K562 (cell line): ENCODE measurements at regions not wholly inside any gene's neighbourhood (a gene's known extent, or its start where the extent isn't known, plus 50 kb on each side); places are given as distances from the start of the nearest gene placed in this dataset.

Experiments used
- ATF7 ChIP-seq: fragments of 450-650 bp; IDR thresholded peaks from 2 replicates; pipeline ENCODE4 v1.7.1; 2014; ENCODE audit warnings: mild to moderate bottlenecking, moderate library complexity
- BRF1 ChIP-seq: IDR thresholded peaks from 3 replicates; pipeline ENCODE4 v1.6.1; 2011; ENCODE audit warnings: borderline replicate concordance, mild to moderate bottlenecking; ENCODE audit not compliant: insufficient read length; ENCODE audit errors: extremely low read depth
- CREBBP ChIP-seq: IDR thresholded peaks from one replicate; pipeline ENCODE4 v1.6.1; 2012; ENCODE audit warnings: low read depth, mild to moderate bottlenecking, control low read depth, inconsistent platforms, low read length
- EZH2 ChIP-seq: IDR thresholded peaks from 2 replicates; pipeline ENCODE4 v1.6.1; 2012; ENCODE audit warnings: low read depth, mild to moderate bottlenecking, inconsistent platforms, low read length, borderline replicate concordance
- GATAD2B ChIP-seq: fragments of 450-650 bp; IDR thresholded peaks from 2 replicates; pipeline ENCODE4 v1.6.1; 2017; ENCODE audit warnings: mild to moderate bottlenecking, borderline replicate concordance
- KAT8 ChIP-seq: fragments of 450-650 bp; IDR thresholded peaks from 2 replicates; pipeline ENCODE4 v1.6.1; 2016; ENCODE audit warnings: low read depth, mild to moderate bottlenecking
- L3MBTL2 ChIP-seq: fragments of 450-650 bp; IDR thresholded peaks from 2 replicates; pipeline ENCODE4 v1.6.1; 2016; ENCODE audit warnings: mild to moderate bottlenecking, moderate library complexity
- MIER1 ChIP-seq: fragments of 450-650 bp; IDR thresholded peaks from 2 replicates; pipeline ENCODE4 v1.6.1; 2016; ENCODE audit warnings: antibody characterized with exemption, mild to moderate bottlenecking, low read depth
- MYC ChIP-seq, 2 experiments: fragments of 250-450 bp in 1 of 2; sonication (Bioruptor Pico) in 1 of 2; IDR thresholded peaks; 2 replicates each; pipeline versions ENCODE4 v1.5.1 to v1.6.1; 2012 to 2021; ENCODE audit warnings: low read depth in 2 of 2, borderline replicate concordance in 1 of 2, improper control_type of control experiment in 1 of 2, low read length in 1 of 2, mild to moderate bottlenecking in 1 of 2, moderate library complexity in 1 of 2
- NCOR1 ChIP-seq: fragments of 450-650 bp; IDR thresholded peaks from 2 replicates; pipeline ENCODE4 v1.6.1; 2016; ENCODE audit warnings: mild to moderate bottlenecking, moderate library complexity
- NFRKB ChIP-seq: fragments of 450-650 bp; IDR thresholded peaks from 2 replicates; pipeline ENCODE4 v1.6.1; 2016; ENCODE audit warnings: low read depth
- SREBF2 ChIP-seq: sonication (generic); formaldehyde crosslinking; IDR thresholded peaks from 2 replicates; pipeline ENCODE4 v1.4.0; 2020; ENCODE audit warnings: mild to moderate bottlenecking, missing genetic modification reagents
- TCF7L2 ChIP-seq: fragments of 150-350 bp; IDR thresholded peaks from 2 replicates; pipeline ENCODE4 v1.6.1; 2016; ENCODE audit warnings: low read depth, mild to moderate bottlenecking, low read length, moderate library complexity
- ZKSCAN8 ChIP-seq: fragments of 200-800 bp; sonication (Bioruptor generic); IDR thresholded peaks from 2 replicates; pipeline ENCODE4 v1.6.1; 2016; ENCODE audit warnings: missing genetic modification characterization, missing compliant biosample characterization
- ZNF76 ChIP-seq: fragments of 250-450 bp; sonication (Bioruptor Pico); IDR thresholded peaks from 2 replicates; pipeline ENCODE4 v1.4.0; 2020; ENCODE audit warnings: mild to moderate bottlenecking, moderate library complexity, borderline replicate concordance
- ZNF778 ChIP-seq: fragments of 450-650 bp; formaldehyde crosslinking; IDR thresholded peaks from 2 replicates; pipeline ENCODE4 v1.4.0; 2020; ENCODE audit warnings: mild to moderate bottlenecking, moderate library complexity
- TF ChIP-seq, protein P1 (sequence below): fragments of 250-450 bp; sonication (Bioruptor Pico); IDR thresholded peaks from 2 replicates; pipeline ENCODE4 v1.5.0; 2021; ENCODE audit warnings: mild to moderate bottlenecking, moderate library complexity
- TF ChIP-seq, protein P2 (sequence below): fragments of 450-650 bp; formaldehyde crosslinking; IDR thresholded peaks from 2 replicates; pipeline ENCODE4 v1.4.0; 2020; ENCODE audit warnings: mild to moderate bottlenecking, moderate library complexity
- TF ChIP-seq, protein P3 (sequence below): fragments of 250-450 bp; sonication (Bioruptor Pico); IDR thresholded peaks from 2 replicates; pipeline ENCODE4 v1.4.0; 2020; ENCODE audit warnings: mild to moderate bottlenecking, moderate library complexity, borderline replicate concordance
- TF ChIP-seq, protein P4 (sequence below): fragments of 450-650 bp; formaldehyde crosslinking; IDR thresholded peaks from 2 replicates; pipeline ENCODE4 v1.4.0; 2022; ENCODE audit warnings: mild to moderate bottlenecking, moderate library complexity
- TF ChIP-seq, protein P5 (sequence below): fragments of 450-650 bp; IDR thresholded peaks from 2 replicates; pipeline ENCODE4 v1.6.1; 2016; ENCODE audit warnings: low read depth, mild to moderate bottlenecking, moderate library complexity

DNA sequence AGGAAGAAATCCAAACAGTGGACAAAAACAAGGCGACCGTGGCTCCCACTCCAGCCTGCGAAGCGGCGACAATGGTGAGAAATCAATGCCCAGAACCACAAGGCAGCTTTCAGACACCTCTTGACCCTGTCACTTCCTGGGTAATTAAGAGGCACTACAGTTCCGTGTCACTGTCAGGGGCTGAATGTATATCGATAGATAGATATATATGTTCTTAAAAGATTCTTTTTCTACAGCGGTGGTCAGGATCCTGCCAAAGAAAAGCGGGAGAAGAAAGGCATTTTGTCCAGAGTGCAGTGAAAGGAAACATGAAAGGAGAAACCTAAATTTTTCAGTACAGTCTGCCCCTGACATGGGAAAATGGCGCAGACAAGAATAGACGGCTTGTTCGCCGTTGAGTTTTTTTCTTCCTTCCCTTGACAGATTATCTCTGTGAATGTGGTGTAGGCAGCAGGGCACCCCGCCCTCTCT, 56.2 kb upstream of the HES1 start (continued):
- TF ChIP-seq, protein P1, sequence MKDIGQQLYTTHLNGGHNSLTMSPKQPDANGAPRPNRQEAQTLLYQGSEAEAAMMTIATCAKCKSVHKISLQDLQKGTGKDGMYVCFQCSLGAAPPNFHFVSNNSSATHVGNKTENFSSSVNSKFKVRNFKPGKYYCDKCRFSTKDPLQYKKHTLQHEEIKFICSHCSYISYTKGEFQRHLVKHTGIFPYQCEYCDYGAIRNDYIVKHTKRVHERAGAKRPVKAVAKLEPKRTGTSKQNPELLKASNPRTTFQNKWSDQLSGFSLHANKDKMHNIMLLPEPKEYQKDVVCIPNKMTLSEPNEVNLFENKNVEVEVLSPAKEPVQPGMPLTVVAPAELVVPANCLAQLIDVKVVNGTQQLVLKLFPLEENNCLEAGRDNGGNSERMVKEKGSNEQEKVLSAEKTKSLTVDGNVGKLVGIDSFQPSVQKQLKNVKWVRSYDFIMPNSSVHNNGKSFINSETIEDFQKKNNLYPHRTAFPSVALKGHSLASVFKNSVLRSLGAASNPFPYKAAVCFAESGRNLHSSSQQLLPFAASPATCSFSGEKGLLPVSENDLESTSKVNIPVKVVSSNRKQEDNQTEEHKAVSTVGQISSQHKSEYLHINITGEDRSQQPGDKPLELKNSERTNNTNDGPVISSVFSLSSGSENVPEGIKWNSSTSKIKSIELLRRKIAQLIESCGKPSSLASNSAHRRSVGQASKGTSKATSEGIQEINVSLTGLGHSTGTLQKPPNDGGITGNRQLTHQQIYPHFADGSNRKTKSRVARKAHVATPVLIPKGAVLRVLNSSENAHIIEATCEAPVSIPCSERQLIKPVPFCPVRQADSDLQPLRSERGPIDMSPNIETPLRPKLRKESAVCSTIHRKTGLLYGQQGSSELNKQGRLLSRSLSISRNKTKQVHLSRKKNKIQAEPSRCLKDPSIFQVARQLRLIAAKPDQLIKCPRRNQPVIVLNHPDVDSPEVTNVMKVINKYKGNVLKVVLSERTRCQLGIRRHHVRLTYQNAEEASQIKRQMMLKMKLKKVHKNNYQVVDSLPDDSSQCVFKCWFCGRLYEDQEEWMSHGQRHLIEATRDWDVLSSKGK (CRISPR knock-in tag): no peak
- TF ChIP-seq NFRKB (peak; percentile 57), L3MBTL2 (peak; percentile 52; the same call in 1 of the 2 replicates), GATAD2B (no peak), SREBF2 (CRISPR knock-in tag) (no peak), TCF7L2 (no peak), ZNF778 (no peak), BRF1 (no peak), CREBBP (no peak), ATF7 (no peak), KAT8 (no peak), MYC (IDR thresholded peaks at IDR 0.05; ENCODE audit: low read depth, low read length) (no peak), MYC (CRISPR knock-in tag; IDR thresholded peaks at IDR 0.05; ENCODE audit: borderline replicate concordance, low read depth) (no peak), ZNF76 (CRISPR knock-in tag) (no peak), ZKSCAN8 (no peak), MIER1 (no peak), EZH2 (no peak), NCOR1 (no peak)
- TF ChIP-seq, protein P2, sequence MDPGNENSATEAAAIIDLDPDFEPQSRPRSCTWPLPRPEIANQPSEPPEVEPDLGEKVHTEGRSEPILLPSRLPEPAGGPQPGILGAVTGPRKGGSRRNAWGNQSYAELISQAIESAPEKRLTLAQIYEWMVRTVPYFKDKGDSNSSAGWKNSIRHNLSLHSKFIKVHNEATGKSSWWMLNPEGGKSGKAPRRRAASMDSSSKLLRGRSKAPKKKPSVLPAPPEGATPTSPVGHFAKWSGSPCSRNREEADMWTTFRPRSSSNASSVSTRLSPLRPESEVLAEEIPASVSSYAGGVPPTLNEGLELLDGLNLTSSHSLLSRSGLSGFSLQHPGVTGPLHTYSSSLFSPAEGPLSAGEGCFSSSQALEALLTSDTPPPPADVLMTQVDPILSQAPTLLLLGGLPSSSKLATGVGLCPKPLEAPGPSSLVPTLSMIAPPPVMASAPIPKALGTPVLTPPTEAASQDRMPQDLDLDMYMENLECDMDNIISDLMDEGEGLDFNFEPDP (CRISPR knock-in tag): no peak
- TF ChIP-seq, protein P3, sequence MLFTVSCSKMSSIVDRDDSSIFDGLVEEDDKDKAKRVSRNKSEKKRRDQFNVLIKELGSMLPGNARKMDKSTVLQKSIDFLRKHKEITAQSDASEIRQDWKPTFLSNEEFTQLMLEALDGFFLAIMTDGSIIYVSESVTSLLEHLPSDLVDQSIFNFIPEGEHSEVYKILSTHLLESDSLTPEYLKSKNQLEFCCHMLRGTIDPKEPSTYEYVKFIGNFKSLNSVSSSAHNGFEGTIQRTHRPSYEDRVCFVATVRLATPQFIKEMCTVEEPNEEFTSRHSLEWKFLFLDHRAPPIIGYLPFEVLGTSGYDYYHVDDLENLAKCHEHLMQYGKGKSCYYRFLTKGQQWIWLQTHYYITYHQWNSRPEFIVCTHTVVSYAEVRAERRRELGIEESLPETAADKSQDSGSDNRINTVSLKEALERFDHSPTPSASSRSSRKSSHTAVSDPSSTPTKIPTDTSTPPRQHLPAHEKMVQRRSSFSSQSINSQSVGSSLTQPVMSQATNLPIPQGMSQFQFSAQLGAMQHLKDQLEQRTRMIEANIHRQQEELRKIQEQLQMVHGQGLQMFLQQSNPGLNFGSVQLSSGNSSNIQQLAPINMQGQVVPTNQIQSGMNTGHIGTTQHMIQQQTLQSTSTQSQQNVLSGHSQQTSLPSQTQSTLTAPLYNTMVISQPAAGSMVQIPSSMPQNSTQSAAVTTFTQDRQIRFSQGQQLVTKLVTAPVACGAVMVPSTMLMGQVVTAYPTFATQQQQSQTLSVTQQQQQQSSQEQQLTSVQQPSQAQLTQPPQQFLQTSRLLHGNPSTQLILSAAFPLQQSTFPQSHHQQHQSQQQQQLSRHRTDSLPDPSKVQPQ (CRISPR knock-in tag): no peak
- TF ChIP-seq, protein P4, sequence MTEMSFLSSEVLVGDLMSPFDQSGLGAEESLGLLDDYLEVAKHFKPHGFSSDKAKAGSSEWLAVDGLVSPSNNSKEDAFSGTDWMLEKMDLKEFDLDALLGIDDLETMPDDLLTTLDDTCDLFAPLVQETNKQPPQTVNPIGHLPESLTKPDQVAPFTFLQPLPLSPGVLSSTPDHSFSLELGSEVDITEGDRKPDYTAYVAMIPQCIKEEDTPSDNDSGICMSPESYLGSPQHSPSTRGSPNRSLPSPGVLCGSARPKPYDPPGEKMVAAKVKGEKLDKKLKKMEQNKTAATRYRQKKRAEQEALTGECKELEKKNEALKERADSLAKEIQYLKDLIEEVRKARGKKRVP: no peak
- TF ChIP-seq, protein P5, sequence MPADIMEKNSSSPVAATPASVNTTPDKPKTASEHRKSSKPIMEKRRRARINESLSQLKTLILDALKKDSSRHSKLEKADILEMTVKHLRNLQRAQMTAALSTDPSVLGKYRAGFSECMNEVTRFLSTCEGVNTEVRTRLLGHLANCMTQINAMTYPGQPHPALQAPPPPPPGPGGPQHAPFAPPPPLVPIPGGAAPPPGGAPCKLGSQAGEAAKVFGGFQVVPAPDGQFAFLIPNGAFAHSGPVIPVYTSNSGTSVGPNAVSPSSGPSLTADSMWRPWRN: no peak
